Liver (tissue), 3 donors: ENCODE measurements at regions not wholly inside any gene's neighbourhood (a gene's known extent, or its start where the extent isn't known, plus 50 kb on each side); places are given as distances from the start of the nearest gene placed in this dataset.

Experiments used
- ATF3 ChIP-seq: IDR thresholded peaks from 2 replicates; pipeline ENCODE4 v1.6.1; 2016; ENCODE audit warnings: antibody characterized with exemption
- CTCF ChIP-seq: fragments of 150-350 bp; IDR thresholded peaks from 2 replicates; pipeline ENCODE4 v1.5.1; 2017; ENCODE audit warnings: improper control_type of control experiment, low read depth, low read length; ENCODE audit not compliant: missing input control
- GABPA ChIP-seq, 2 donors: IDR thresholded peaks in 1 of 2; conservative IDR thresholded peaks in 1 of 2; 2 replicates each; pipeline ENCODE4 v1.6.1; 2016; ENCODE audit warnings: antibody characterized with exemption in 2 of 2, mild to moderate bottlenecking in 1 of 2, moderate library complexity in 1 of 2
- HNF4G ChIP-seq: IDR thresholded peaks from 2 replicates; pipeline ENCODE4 v1.6.1; 2016; ENCODE audit warnings: antibody characterized with exemption
- REST ChIP-seq: IDR thresholded peaks from 2 replicates; pipeline ENCODE4 v1.6.1; 2016; ENCODE audit warnings: antibody characterized with exemption, mild to moderate bottlenecking
- RXRA ChIP-seq, 2 donors: IDR thresholded peaks; 2 replicates each; pipeline ENCODE4 v1.6.1; 2017 to 2018; ENCODE audit warnings: antibody characterized with exemption in 2 of 2, mild to moderate bottlenecking in 1 of 2
- TAF1 ChIP-seq: conservative IDR thresholded peaks from 2 replicates; pipeline ENCODE4 v1.6.1; 2016; ENCODE audit warnings: antibody characterized with exemption, mild to moderate bottlenecking
- donor health status: healthy.
- donor health status: healthy.

GRCh38 chr2:150169237-150169629 is 318.2 kb downstream of the RND3 start:
- TF ChIP-seq CTCF = no peak
- peak; percentile 100 for TF ChIP-seq HNF4G
- peak; percentile 81 for TF ChIP-seq REST
- TF ChIP-seq GABPA (IDR thresholded peaks at IDR 0.05 in 1 of 2, conservative IDR thresholded peaks at IDR 0.05 in 1 of 2) = peak in 1 of 2 donors; percentile 24
- peak; percentile 77 for TF ChIP-seq ATF3
- TF ChIP-seq RXRA (IDR thresholded peaks at IDR 0.05) = peak; percentile 98 to 99
- TF ChIP-seq TAF1 = no peak
